Body of pancreas (tissue), 4 donors: ENCODE measurements at regions not wholly inside any gene's neighbourhood (a gene's known extent, or its start where the extent isn't known, plus 50 kb on each side); places are given as distances from the start of the nearest gene placed in this dataset.

ENCODE experiments used
- ATAC-seq: fragments of 150-250 bp; one replicate; pipeline ENCODE4 v1.9.1; 2016
- DNase-seq, 4 donors: peaks; one replicate each; pipeline ENCODE4 v3.0.0-alpha.2; 2019
- H3K27ac ChIP-seq, 4 donors: fragments of 200-600 bp; sonication (generic); 1 replicate in 3 of 4; 2 replicates in 1 of 4; pipeline versions ENCODE4 v1.5.1 to v1.6.1; 2016 to 2019; ENCODE audit warnings: mild to moderate bottlenecking in 1 of 4, mixed read lengths in 1 of 4, moderate library complexity in 1 of 4
- H3K27me3 ChIP-seq, 2 donors: fragments of 200-600 bp; sonication (generic); one replicate each; pipeline ENCODE4 v1.6.0; 2016; ENCODE audit warnings: mild to moderate bottlenecking in 1 of 2
- H3K36me3 ChIP-seq, 2 donors: fragments of 200-600 bp; sonication (generic); replicated peaks in 1 of 2; 2 replicates each; pipeline ENCODE4 v1.5.1; 2016; ENCODE audit warnings: low read depth in 2 of 2; ENCODE audit not compliant: insufficient read depth in 1 of 2
- H3K4me1 ChIP-seq: fragments of 200-600 bp; sonication (generic); one replicate; pipeline ENCODE4 v1.6.0; 2016
- H3K4me3 ChIP-seq, 2 donors: fragments of 200-600 bp; sonication (generic); 1 replicate in 1 of 2; 2 replicates in 1 of 2; pipeline ENCODE4 v1.5.1; 2016 to 2019
- H3K9me3 ChIP-seq, 3 donors: fragments of 200-600 bp; sonication (generic); 1 replicate in 2 of 3; 2 replicates in 1 of 3; pipeline ENCODE4 v1.5.1; 2016
- POLR2A ChIP-seq, 3 donors: fragments of 450-650 bp; IDR thresholded peaks; one replicate each; pipeline ENCODE4 v1.6.1; 2016; ENCODE audit warnings: antibody characterized with exemption in 3 of 3, mild to moderate bottlenecking in 2 of 3
- WGBS, 2 donors: methylation state at CpG; one replicate each; pipeline ENCODE4 v1.1.5; 2017; 5-methylcytosine and 5-hydroxymethylcytosine counted together
- intact Hi-C: fragments of 100-400 bp; cut with DNase I; formaldehyde crosslinking; loops from one replicate; pipeline ENCODE4 v1.15.1; 2023
- TF ChIP-seq, protein P1 (sequence below), 7 experiments: fragments of 450-650 bp in 4 of 7; fragments of 200-600 bp in 3 of 7; sonication (generic) in 3 of 7; IDR thresholded peaks; one replicate each; pipeline ENCODE4 v1.5.1; 2016 to 2019; ENCODE audit warnings: antibody characterized with exemption in 7 of 7

DNA sequence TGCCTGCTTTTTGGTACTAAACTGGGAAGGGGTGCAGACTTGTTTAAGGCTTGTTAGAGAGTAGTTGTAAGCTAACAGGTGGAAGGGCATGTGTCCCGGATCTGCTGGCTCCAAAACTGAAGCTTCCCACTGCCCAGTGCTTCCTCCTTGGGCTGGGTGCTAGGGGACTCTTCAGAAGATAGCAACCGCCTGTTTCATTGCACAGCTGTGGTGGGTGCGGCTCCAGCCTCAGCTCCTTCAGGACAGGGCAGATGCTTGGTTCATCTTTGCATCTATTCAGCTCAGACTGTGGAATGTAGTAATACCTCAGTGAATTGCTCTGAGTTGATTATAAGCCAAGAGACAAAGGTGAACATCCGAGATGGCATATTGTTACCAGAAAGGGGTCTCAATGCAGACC is 527.1 kb downstream of the TYW1 start:
- intact Hi-C loops = no loop called here
- no peak for ATAC-seq

DNA sequence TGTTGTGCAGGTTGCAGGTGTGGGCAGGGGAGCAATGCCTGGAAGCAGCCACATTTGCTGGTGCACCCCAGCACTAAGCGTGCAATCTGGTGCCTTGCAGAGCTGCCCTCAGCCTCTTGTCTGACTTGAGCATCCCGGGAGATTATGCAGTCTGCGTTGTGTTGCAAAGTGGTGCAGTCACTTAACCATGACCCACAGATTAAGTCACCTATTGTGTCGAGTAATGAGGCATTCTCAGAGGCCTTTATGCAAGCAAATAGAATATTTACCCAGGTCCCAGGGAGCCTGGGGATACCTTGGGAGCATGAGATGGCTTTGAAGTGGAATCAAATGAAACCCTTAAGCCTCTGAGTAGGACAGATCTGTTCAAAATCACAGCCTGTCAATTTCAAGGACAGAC is 529.0 kb downstream of the TYW1 start:
- TF ChIP-seq, protein P1, sequence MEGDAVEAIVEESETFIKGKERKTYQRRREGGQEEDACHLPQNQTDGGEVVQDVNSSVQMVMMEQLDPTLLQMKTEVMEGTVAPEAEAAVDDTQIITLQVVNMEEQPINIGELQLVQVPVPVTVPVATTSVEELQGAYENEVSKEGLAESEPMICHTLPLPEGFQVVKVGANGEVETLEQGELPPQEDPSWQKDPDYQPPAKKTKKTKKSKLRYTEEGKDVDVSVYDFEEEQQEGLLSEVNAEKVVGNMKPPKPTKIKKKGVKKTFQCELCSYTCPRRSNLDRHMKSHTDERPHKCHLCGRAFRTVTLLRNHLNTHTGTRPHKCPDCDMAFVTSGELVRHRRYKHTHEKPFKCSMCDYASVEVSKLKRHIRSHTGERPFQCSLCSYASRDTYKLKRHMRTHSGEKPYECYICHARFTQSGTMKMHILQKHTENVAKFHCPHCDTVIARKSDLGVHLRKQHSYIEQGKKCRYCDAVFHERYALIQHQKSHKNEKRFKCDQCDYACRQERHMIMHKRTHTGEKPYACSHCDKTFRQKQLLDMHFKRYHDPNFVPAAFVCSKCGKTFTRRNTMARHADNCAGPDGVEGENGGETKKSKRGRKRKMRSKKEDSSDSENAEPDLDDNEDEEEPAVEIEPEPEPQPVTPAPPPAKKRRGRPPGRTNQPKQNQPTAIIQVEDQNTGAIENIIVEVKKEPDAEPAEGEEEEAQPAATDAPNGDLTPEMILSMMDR (IDR thresholded peaks at IDR 0.05) = no peak
- no peak for TF ChIP-seq POLR2A (IDR thresholded peaks at IDR 0.05)
- Histone ChIP-seq H3K27me3 (no peaks in the 10 kb centered on the region), H3K36me3 (no peaks in the 10 kb centered on the region), H3K27ac (no peak overlapping the region), H3K9me3 (no peaks in the 10 kb centered on the region), H3K4me3 (no peak overlapping the region), H3K4me1 (no peaks in the 10 kb centered on the region)
- intact Hi-C loops = no loop called here
- ATAC-seq (no peak), DNase-seq (no peak)
- WGBS, 2 donors = 38 to 39% methylated on average over 4 of the region's 4 CpGs

More for the DNA sequence above, 527.1 kb downstream of the TYW1 start:
- H3K27me3 ChIP-seq = no peaks in the 10 kb centered on the region
- H3K36me3 ChIP-seq = no peaks in the 10 kb centered on the region
- TF ChIP-seq, protein P1 (IDR thresholded peaks at IDR 0.05) = no peak
- TF ChIP-seq POLR2A (IDR thresholded peaks at IDR 0.05) = no peak
- 58 to 74% methylated on average over 4 of the region's 4 CpGs for WGBS, 2 donors
- H3K4me3 ChIP-seq = no peak overlapping the region
- no peak overlapping the region for H3K27ac ChIP-seq
- no peaks in the 10 kb centered on the region for H3K4me1 ChIP-seq
- no peak for DNase-seq
- no peaks in the 10 kb centered on the region for H3K9me3 ChIP-seq

DNA sequence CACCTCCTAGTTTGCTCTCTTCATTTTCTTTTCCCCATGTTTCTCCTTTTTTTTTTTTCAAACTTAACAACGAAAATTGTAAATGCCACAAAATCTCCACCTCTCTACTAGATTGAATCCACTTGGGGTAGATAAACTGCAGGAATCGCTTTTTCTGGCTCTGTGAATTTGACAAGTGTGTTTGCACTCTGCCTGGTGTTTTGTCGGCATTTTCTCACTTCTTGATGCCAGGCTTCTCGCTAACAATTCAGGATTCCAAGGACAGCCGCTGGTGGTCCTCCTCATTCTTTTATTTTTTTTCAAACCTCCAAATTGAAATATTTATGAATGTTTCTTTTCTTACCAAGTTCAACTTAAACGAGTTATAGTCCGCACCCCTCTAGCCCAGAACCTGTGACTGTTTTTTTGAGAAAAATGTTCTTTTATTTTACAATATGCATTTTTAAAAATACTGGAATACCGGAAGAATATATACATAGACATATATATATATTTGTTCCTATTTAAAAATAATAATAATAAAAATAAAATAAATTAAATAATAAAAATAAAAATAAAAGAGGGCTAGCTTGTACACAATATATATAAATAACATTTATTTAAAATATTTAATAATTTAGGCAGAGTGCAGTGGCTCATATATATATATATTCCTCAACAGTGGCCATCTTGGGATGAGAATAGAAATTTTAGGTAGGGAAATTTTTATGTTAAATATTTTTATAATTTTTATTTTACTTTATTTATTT is 538.8 kb downstream of the TYW1 start:
- no peak for ATAC-seq
- intact Hi-C loops = no loop called here
- Histone ChIP-seq H3K36me3 (no peaks in the 10 kb centered on the region), H3K9me3 (peaks cover 0 to 5% (median 0%) of the 10 kb centered on the region in 3 donors), H3K4me1 (no peaks in the 10 kb centered on the region), H3K27me3 (no peaks in the 10 kb centered on the region), H3K27ac (no peak overlapping the region), H3K4me3 (no peak overlapping the region)
- WGBS, 2 donors = 55 to 60% methylated on average over 8 of the region's 8 CpGs
- DNase-seq = no peak
- TF ChIP-seq POLR2A (IDR thresholded peaks at IDR 0.05) = no peak
- TF ChIP-seq, protein P1 (IDR thresholded peaks at IDR 0.05) = no peak

DNA sequence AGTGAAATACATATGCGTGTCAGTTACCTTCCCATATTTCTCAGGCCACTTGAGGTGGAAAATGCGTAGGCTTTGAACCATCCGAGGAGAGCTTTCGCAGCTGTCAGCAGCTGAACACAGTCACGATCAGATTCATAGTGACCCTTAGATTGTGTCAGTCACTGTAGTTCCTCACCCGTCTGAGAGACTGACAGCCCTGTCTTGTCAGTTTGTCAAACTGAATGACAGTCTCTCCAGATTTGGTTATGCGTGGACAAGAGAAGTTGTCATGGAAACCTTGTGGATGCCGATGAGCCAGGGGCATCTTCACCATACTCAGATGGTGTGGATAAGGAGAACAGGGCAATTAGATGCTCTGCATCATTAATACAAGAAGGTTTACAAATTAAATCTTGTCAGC is 546.3 kb downstream of the TYW1 start:
- H3K9me3 ChIP-seq = no peaks in the 10 kb centered on the region
- no peak overlapping the region for H3K27ac ChIP-seq
- no peaks in the 10 kb centered on the region for H3K27me3 ChIP-seq
- intact Hi-C loops = no loop called here
- TF ChIP-seq, protein P1 (IDR thresholded peaks at IDR 0.05) = no peak
- TF ChIP-seq POLR2A (IDR thresholded peaks at IDR 0.05) = no peak
- H3K4me3 ChIP-seq = no peak overlapping the region
- WGBS, 2 donors = 78 to 86% methylated on average over 5 to 8 of the region's 8 CpGs
- ATAC-seq (no peak), DNase-seq (no peak)
- no peaks in the 10 kb centered on the region for H3K4me1 ChIP-seq
- H3K36me3 ChIP-seq = no peaks in the 10 kb centered on the region
